ENCODE measurements at regions not wholly inside any gene's neighbourhood (a gene's known extent, or its start where the extent isn't known, plus 50 kb on each side); places are given as distances from the start of the nearest gene placed in this dataset.

- H2AFZ ChIP-seq (ENCODE audit: low read length): no peak overlapping the region
- POLR2A ChIA-PET (ENCODE audit: unreplicated experiment): no interaction called here
- BruUV-seq (replicated peaks): no TSS peak
- no peak overlapping the region for H3K9ac ChIP-seq (ENCODE audit: low read length)
- no peaks in the 10 kb centered on the region for H3F3A ChIP-seq (ENCODE audit: low read length, unreplicated experiment)
- no peaks in the 10 kb centered on the region for H3K27me3 ChIP-seq (ENCODE audit: low read length)
- DNase-seq (no peak), ATAC-seq (no peak)
- H3K9me2 ChIP-seq (replicated peaks; ENCODE audit: low read length): no peaks in the 10 kb centered on the region
- no peaks in the 10 kb centered on the region for H3K79me2 ChIP-seq (ENCODE audit: low read length)
- H4K20me1 ChIP-seq (ENCODE audit: low read length): no peaks in the 10 kb centered on the region
- no peak overlapping the region for H3K27ac ChIP-seq (ENCODE audit: low read length)
- TF ChIP-seq, protein P1, sequence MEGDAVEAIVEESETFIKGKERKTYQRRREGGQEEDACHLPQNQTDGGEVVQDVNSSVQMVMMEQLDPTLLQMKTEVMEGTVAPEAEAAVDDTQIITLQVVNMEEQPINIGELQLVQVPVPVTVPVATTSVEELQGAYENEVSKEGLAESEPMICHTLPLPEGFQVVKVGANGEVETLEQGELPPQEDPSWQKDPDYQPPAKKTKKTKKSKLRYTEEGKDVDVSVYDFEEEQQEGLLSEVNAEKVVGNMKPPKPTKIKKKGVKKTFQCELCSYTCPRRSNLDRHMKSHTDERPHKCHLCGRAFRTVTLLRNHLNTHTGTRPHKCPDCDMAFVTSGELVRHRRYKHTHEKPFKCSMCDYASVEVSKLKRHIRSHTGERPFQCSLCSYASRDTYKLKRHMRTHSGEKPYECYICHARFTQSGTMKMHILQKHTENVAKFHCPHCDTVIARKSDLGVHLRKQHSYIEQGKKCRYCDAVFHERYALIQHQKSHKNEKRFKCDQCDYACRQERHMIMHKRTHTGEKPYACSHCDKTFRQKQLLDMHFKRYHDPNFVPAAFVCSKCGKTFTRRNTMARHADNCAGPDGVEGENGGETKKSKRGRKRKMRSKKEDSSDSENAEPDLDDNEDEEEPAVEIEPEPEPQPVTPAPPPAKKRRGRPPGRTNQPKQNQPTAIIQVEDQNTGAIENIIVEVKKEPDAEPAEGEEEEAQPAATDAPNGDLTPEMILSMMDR (conservative IDR thresholded peaks at IDR 0.05; ENCODE audit: low read depth, low read length): no peak
- no peak for TF ChIP-seq EZH2 (IDR thresholded peaks at IDR 0.05; ENCODE audit: low read length, unreplicated experiment)
- no peak for TF ChIP-seq EZH2phosphoT487 (IDR thresholded peaks at IDR 0.05; ENCODE audit: borderline replicate concordance, low read length)
- CTCF ChIA-PET: no interaction called here
- intact Hi-C loops (cut with micrococcal nuclease): no loop called here
- H3K9me3 ChIP-seq (ENCODE audit: low read length): no peaks in the 10 kb centered on the region
- H3K4me1 ChIP-seq (ENCODE audit: insufficient read depth, low read length): no peaks in the 10 kb centered on the region
- H3K4me2 ChIP-seq (ENCODE audit: low read length): no peak overlapping the region
- H3K4me3 ChIP-seq (ENCODE audit: low read length): no peak overlapping the region
- H3K36me3 ChIP-seq (ENCODE audit: low read depth, low read length): no peaks in the 10 kb centered on the region
Observed at GRCh38 chrX:149992918-149993317, 54.6 kb upstream of the EOLA2 start.

DNA sequence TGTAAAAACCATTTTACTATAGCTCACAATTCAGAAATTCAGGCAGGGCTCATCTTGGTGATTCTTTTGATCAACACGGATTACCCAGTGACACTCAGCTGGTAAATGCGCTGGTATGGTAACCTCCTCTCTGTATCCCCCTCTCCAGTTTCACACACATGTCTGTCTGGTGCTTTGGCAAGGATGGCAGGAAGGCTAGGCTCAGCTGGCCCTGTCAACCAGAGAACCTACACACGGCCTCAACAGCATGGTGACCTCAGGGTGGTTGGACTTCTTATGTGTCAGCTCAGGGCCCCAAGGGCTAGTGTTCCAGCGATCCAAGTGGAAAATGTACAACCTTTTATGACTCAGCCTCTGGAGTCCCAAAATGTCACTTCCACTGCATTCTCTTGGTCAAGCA is 55.7 kb upstream of the EOLA2 start:
- Histone ChIP-seq H3K9me2 (replicated peaks; ENCODE audit: low read length) (no peaks in the 10 kb centered on the region), H3K36me3 (ENCODE audit: low read depth, low read length) (no peaks in the 10 kb centered on the region), H3K79me2 (ENCODE audit: low read length) (no peaks in the 10 kb centered on the region), H3K9me3 (ENCODE audit: low read length) (no peaks in the 10 kb centered on the region), H3K4me3 (ENCODE audit: low read length) (no peak overlapping the region), H2AFZ (ENCODE audit: low read length) (no peak overlapping the region), H4K20me1 (ENCODE audit: low read length) (no peaks in the 10 kb centered on the region), H3K4me1 (ENCODE audit: insufficient read depth, low read length) (no peaks in the 10 kb centered on the region), H3K27me3 (ENCODE audit: low read length) (no peaks in the 10 kb centered on the region), H3K4me2 (ENCODE audit: low read length) (no peak overlapping the region), H3K27ac (ENCODE audit: low read length) (no peak overlapping the region), H3K9ac (ENCODE audit: low read length) (no peak overlapping the region), H3F3A (ENCODE audit: low read length, unreplicated experiment) (no peaks in the 10 kb centered on the region)
- TF ChIP-seq, protein P1 (conservative IDR thresholded peaks at IDR 0.05; ENCODE audit: low read depth, low read length): no peak
- TF ChIP-seq EZH2 (IDR thresholded peaks at IDR 0.05; ENCODE audit: low read length, unreplicated experiment) (no peak), EZH2phosphoT487 (IDR thresholded peaks at IDR 0.05; ENCODE audit: borderline replicate concordance, low read length) (no peak)
- ChIA-PET POLR2A (ENCODE audit: unreplicated experiment) (no interaction called here), CTCF (no interaction called here)
- no TSS peak for BruUV-seq (replicated peaks)
- ATAC-seq (no peak), DNase-seq (no peak)
- intact Hi-C loops (cut with micrococcal nuclease): no loop called here

GRCh38 chrX:149996515-149996914 is 58.2 kb upstream of the EOLA2 start:
- ChIA-PET CTCF (no interaction called here), POLR2A (ENCODE audit: unreplicated experiment) (no interaction called here)
- H3K4me3 ChIP-seq (ENCODE audit: low read length): no peak overlapping the region
- BruUV-seq (replicated peaks): no TSS peak
- H3K27ac ChIP-seq (ENCODE audit: low read length): no peak overlapping the region
- no peaks in the 10 kb centered on the region for H3K27me3 ChIP-seq (ENCODE audit: low read length)
- TF ChIP-seq EZH2phosphoT487 (IDR thresholded peaks at IDR 0.05; ENCODE audit: borderline replicate concordance, low read length) (no peak), EZH2 (IDR thresholded peaks at IDR 0.05; ENCODE audit: low read length, unreplicated experiment) (no peak)
- no peaks in the 10 kb centered on the region for H3K9me2 ChIP-seq (replicated peaks; ENCODE audit: low read length)
- H3K36me3 ChIP-seq (ENCODE audit: low read depth, low read length): no peaks in the 10 kb centered on the region
- H3K4me1 ChIP-seq (ENCODE audit: insufficient read depth, low read length): no peaks in the 10 kb centered on the region
- ATAC-seq (no peak), DNase-seq (no peak)
- H4K20me1 ChIP-seq (ENCODE audit: low read length): no peaks in the 10 kb centered on the region
- no peaks in the 10 kb centered on the region for H3F3A ChIP-seq (ENCODE audit: low read length, unreplicated experiment)
- H3K4me2 ChIP-seq (ENCODE audit: low read length): no peak overlapping the region
- H3K9ac ChIP-seq (ENCODE audit: low read length): no peak overlapping the region
- no peak overlapping the region for H2AFZ ChIP-seq (ENCODE audit: low read length)
- intact Hi-C loops (cut with micrococcal nuclease): no loop called here
- no peaks in the 10 kb centered on the region for H3K79me2 ChIP-seq (ENCODE audit: low read length)
- no peaks in the 10 kb centered on the region for H3K9me3 ChIP-seq (ENCODE audit: low read length)

Measured in PC-3 (cell line).